ENCODE measurements at regions not wholly inside any gene's neighbourhood (a gene's known extent, or its start where the extent isn't known, plus 50 kb on each side); places are given as distances from the start of the nearest gene placed in this dataset.

DNA sequence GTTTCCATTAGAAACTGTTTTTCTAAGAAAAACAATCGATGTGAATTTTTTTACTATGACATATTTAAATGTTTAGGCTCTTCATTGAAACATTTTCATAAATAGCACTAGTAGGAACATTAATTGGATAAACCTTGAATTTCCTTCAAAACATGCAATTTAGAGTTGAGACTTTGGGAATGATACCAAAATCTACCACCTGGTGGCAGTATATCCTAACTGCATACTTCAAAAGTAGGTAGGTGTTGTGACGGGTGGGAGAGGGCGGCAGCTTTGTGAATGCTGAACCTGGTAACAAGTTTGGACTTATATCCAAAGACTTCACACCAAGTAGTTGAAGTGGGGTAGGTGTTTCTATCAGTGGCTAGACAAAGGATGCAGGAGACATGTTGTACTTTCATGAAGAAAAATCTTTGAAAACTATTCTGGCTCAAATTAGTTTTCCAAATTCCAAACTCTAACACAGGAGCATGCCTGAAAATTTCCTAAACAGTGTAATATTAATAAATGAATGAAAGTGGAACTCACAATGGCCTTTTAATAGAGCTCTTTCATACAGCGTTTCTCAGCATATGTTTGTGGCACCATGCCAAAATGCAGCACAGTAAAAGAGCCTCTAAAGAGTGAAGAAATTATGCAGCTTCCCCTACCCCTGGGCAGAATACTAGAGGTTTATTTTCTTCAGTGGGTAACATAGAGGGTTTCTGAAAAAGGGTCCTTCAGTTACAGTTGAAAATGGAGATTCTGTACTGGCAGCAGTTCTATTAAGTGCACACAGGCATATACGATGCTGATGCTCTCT, 201.0 kb upstream of the TPK1 start:
- H4K20me1 ChIP-seq (ENCODE audit: insufficient read depth), result no peaks in the 10 kb centered on the region
- no peak overlapping the region for H3K9ac ChIP-seq (ENCODE audit: low read length)
- H3K4me3 ChIP-seq (replicated peaks in 1 of 2; ENCODE audit: low read depth in 1 of 2, low read length in 2 of 2), result no peak overlapping the region
- H3K9me3 ChIP-seq (ENCODE audit: control insufficient read depth in 1 of 2, insufficient read depth in 1 of 2, low read depth in 1 of 2, low read length in 2 of 2), result peaks cover 0 to 6% of the 10 kb centered on the region in 2 experiments; a peak in 1 of 4 replicates
- RAD21 ChIA-PET (ENCODE audit: low non-redundant PET in 1 of 2, low total read pairs in 2 of 2, uncharacterized antibody in 2 of 2, unreplicated experiment in 2 of 2), result no interaction called here
- no peak overlapping the region for H3K27ac ChIP-seq (ENCODE audit: low read depth, low read length)
- H3K79me2 ChIP-seq (ENCODE audit: insufficient read depth, low read length), result no peaks in the 10 kb centered on the region
- no TSS peak for BruUV-seq (replicated peaks)
- H3K4me1 ChIP-seq (ENCODE audit: control insufficient read depth in 1 of 2, insufficient read depth in 2 of 2, low read length in 2 of 2), result no peaks in the 10 kb centered on the region
- H3K36me3 ChIP-seq (ENCODE audit: control insufficient read depth in 1 of 2, insufficient read depth in 2 of 2, low read length in 2 of 2), result no peaks in the 10 kb centered on the region
- H2AFZ ChIP-seq (ENCODE audit: low read depth, low read length, poor library complexity, severe bottlenecking), result no peak overlapping the region
- POLR2A ChIA-PET, result no interaction called here
- DNase-seq (ENCODE audit: low read depth, low spot score) (peak; percentile 44), ATAC-seq (peak; percentile 74)
- CTCF ChIA-PET, result no interaction called here
- no peaks in the 10 kb centered on the region for H3K27me3 ChIP-seq (ENCODE audit: insufficient read depth, low read length)
- no peaks in the 10 kb centered on the region for H3K9me2 ChIP-seq (ENCODE audit: insufficient read depth)
- TF ChIP-seq, protein P1, sequence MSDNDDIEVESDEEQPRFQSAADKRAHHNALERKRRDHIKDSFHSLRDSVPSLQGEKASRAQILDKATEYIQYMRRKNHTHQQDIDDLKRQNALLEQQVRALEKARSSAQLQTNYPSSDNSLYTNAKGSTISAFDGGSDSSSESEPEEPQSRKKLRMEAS (IDR thresholded peaks at IDR 0.05), result no peak
- no peak for TF ChIP-seq YY1 (IDR thresholded peaks at IDR 0.05; ENCODE audit: extremely low read depth, insufficient replicate concordance, low read depth, low read length)
- TF ChIP-seq FOSL1 (IDR thresholded peaks at IDR 0.05; ENCODE audit: low read depth), result no peak
- TF ChIP-seq, protein P2, sequence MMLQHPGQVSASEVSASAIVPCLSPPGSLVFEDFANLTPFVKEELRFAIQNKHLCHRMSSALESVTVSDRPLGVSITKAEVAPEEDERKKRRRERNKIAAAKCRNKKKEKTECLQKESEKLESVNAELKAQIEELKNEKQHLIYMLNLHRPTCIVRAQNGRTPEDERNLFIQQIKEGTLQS (IDR thresholded peaks at IDR 0.05), result no peak
- TF ChIP-seq, protein P3, sequence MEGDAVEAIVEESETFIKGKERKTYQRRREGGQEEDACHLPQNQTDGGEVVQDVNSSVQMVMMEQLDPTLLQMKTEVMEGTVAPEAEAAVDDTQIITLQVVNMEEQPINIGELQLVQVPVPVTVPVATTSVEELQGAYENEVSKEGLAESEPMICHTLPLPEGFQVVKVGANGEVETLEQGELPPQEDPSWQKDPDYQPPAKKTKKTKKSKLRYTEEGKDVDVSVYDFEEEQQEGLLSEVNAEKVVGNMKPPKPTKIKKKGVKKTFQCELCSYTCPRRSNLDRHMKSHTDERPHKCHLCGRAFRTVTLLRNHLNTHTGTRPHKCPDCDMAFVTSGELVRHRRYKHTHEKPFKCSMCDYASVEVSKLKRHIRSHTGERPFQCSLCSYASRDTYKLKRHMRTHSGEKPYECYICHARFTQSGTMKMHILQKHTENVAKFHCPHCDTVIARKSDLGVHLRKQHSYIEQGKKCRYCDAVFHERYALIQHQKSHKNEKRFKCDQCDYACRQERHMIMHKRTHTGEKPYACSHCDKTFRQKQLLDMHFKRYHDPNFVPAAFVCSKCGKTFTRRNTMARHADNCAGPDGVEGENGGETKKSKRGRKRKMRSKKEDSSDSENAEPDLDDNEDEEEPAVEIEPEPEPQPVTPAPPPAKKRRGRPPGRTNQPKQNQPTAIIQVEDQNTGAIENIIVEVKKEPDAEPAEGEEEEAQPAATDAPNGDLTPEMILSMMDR (IDR thresholded peaks at IDR 0.05 in 2 of 3, conservative IDR thresholded peaks at IDR 0.05 in 1 of 3; ENCODE audit: borderline replicate concordance in 1 of 3, insufficient read depth in 1 of 3, low read depth in 2 of 3, low read length in 2 of 3), result peak; percentile 36 to 87 (median 67); a peak in 5 of 6 replicates
- peak; percentile 72 for TF ChIP-seq RAD21 (IDR thresholded peaks at IDR 0.05; ENCODE audit: low read depth)
- no peak for TF ChIP-seq JUND (IDR thresholded peaks at IDR 0.05)
- no peak overlapping the region for H3K4me2 ChIP-seq (ENCODE audit: low read length)
- intact Hi-C loops (cut with micrococcal nuclease), result loop anchor here (1.0 kb wide), 1 partner anchor 1053 kb away; no protein-coding TSS in a partner anchor

Data from HCT116 (cell line).